ENCODE measurements at regions not wholly inside any gene's neighbourhood (a gene's known extent, or its start where the extent isn't known, plus 50 kb on each side); places are given as distances from the start of the nearest gene placed in this dataset.

GRCh38 chr11:90555477-90555876 is 332.6 kb upstream of the CHORDC1 start:
- H3K4me3 ChIP-seq (ENCODE audit: low read depth in 2 of 2, low read length in 1 of 2): no peak overlapping the region
- no peaks in the 10 kb centered on the region for H3K36me3 ChIP-seq (replicated peaks in 1 of 2; ENCODE audit: control insufficient read depth in 1 of 2, insufficient read depth in 2 of 2, low read length in 1 of 2)
- no peaks in the 10 kb centered on the region for H3K79me2 ChIP-seq (ENCODE audit: insufficient read depth)
- ChIA-PET POLR2A (no interaction called here), CTCF (no interaction called here)
- no peaks in the 10 kb centered on the region for H3K27me3 ChIP-seq (ENCODE audit: insufficient read depth)
- no peak overlapping the region for H3K4me2 ChIP-seq
- no peak overlapping the region for H2AFZ ChIP-seq (ENCODE audit: low read depth)
- H3K9ac ChIP-seq: no peak overlapping the region
- no peak for TF ChIP-seq TCF12 (IDR thresholded peaks at IDR 0.05)
- no peak for TF ChIP-seq CHD2 (IDR thresholded peaks at IDR 0.05; ENCODE audit: low read length, partially characterized antibody)
- no peak for TF ChIP-seq GABPA (IDR thresholded peaks at IDR 0.05; ENCODE audit: low read depth)
- 0 out of 2 replicates have a peak, but pooled peaks have one; percentile 31 for TF ChIP-seq TEAD4 (IDR thresholded peaks at IDR 0.05; ENCODE audit: borderline replicate concordance, insufficient read depth)
- TF ChIP-seq SIN3A (IDR thresholded peaks at IDR 0.05; ENCODE audit: borderline replicate concordance, low read depth, low read length): no peak
- peak; percentile 35; the same call in 1 of the 2 replicates for TF ChIP-seq RCOR1 (IDR thresholded peaks at IDR 0.05; ENCODE audit: low read length)
- TF ChIP-seq EZH2phosphoT487 (IDR thresholded peaks at IDR 0.05; ENCODE audit: borderline replicate concordance, low read depth): no peak
- 0 out of 2 replicates have a peak, but pooled peaks have one; percentile 31 for TF ChIP-seq GATA2 (CRISPR knock-in tag; IDR thresholded peaks at IDR 0.05)
- TF ChIP-seq IRF3 (IDR thresholded peaks at IDR 0.05; ENCODE audit: low read depth, low read length): no peak
- no peak for TF ChIP-seq RFX5 (IDR thresholded peaks at IDR 0.05; ENCODE audit: low read length)
- TF ChIP-seq TAF1 (IDR thresholded peaks at IDR 0.05; ENCODE audit: borderline replicate concordance, low read depth, low read length): no peak
- TF ChIP-seq EP300 (IDR thresholded peaks at IDR 0.05; ENCODE audit: borderline replicate concordance in 1 of 2, low read depth in 1 of 2, low read length in 1 of 2): peak in 1 of 2 experiments; percentile 78; a peak in 2 of 4 replicates
- TF ChIP-seq MAX (IDR thresholded peaks at IDR 0.05; ENCODE audit: low read depth): no peak
- no peak for TF ChIP-seq RXRA (IDR thresholded peaks at IDR 0.05; ENCODE audit: borderline replicate concordance, low read depth)
- 3% methylated on average over 2 of the region's 2 CpGs for WGBS (ENCODE audit: low lambda C conversion rate)
- H3K4me1 ChIP-seq (ENCODE audit: control insufficient read depth in 1 of 2, insufficient read depth in 2 of 2, low read depth in 1 of 2, low read length in 1 of 2): peaks cover 0 to 11% of the 10 kb centered on the region in 2 experiments; a peak in 2 of 4 replicates
- no peaks in the 10 kb centered on the region for H3F3A ChIP-seq (replicated peaks; ENCODE audit: insufficient read depth)
- peak overlapping the region in 1 of 2 experiments; percentile 53; a peak in 1 of 4 replicates for H3K27ac ChIP-seq (ENCODE audit: low read depth in 2 of 2, low read length in 1 of 2)
- no peaks in the 10 kb centered on the region for H3K9me3 ChIP-seq
- peak; percentile 9 for DNase-seq
- H4K20me1 ChIP-seq (ENCODE audit: insufficient read depth): no peaks in the 10 kb centered on the region
- no peaks in the 10 kb centered on the region for H3K9me2 ChIP-seq

GRCh38 chr11:90542092-90542491 is 319.2 kb upstream of the CHORDC1 start:
- H2AFZ ChIP-seq (ENCODE audit: low read depth): no peak overlapping the region
- no peaks in the 10 kb centered on the region for H3K36me3 ChIP-seq (replicated peaks in 1 of 2; ENCODE audit: control insufficient read depth in 1 of 2, insufficient read depth in 2 of 2, low read length in 1 of 2)
- no peak for DNase-seq
- H3K27ac ChIP-seq (ENCODE audit: low read depth in 2 of 2, low read length in 1 of 2): no peak overlapping the region
- no peaks in the 10 kb centered on the region for H3F3A ChIP-seq (replicated peaks; ENCODE audit: insufficient read depth)
- no peaks in the 10 kb centered on the region for H3K9me2 ChIP-seq
- H3K4me3 ChIP-seq (ENCODE audit: low read depth in 2 of 2, low read length in 1 of 2): no peak overlapping the region
- TF ChIP-seq RAD21 (IDR thresholded peaks at IDR 0.05; ENCODE audit: low read length): no peak
- TF ChIP-seq PBX3 (IDR thresholded peaks at IDR 0.05): no peak
- TF ChIP-seq SIN3A (IDR thresholded peaks at IDR 0.05; ENCODE audit: borderline replicate concordance, low read depth, low read length): no peak
- TF ChIP-seq NRF1 (IDR thresholded peaks at IDR 0.05; ENCODE audit: low read depth, low read length): no peak
- TF ChIP-seq FOSL2 (IDR thresholded peaks at IDR 0.05; ENCODE audit: borderline replicate concordance, low read depth): no peak
- no peak for TF ChIP-seq RCOR1 (IDR thresholded peaks at IDR 0.05; ENCODE audit: low read length)
- TF ChIP-seq CTCF (IDR thresholded peaks at IDR 0.05): no peak
- no peak for TF ChIP-seq RXRA (IDR thresholded peaks at IDR 0.05; ENCODE audit: borderline replicate concordance, low read depth)
- TF ChIP-seq CHD2 (IDR thresholded peaks at IDR 0.05; ENCODE audit: low read length, partially characterized antibody): no peak
- no peak for TF ChIP-seq GABPA (IDR thresholded peaks at IDR 0.05; ENCODE audit: low read depth)
- no peak for TF ChIP-seq REST (IDR thresholded peaks at IDR 0.05; ENCODE audit: low read depth, low read length)
- no peaks in the 10 kb centered on the region for H3K9me3 ChIP-seq
- no peaks in the 10 kb centered on the region for H4K20me1 ChIP-seq (ENCODE audit: insufficient read depth)
- H3K9ac ChIP-seq: no peak overlapping the region
- H3K4me2 ChIP-seq: no peak overlapping the region
- POLR2A ChIA-PET: no interaction called here
- no peaks in the 10 kb centered on the region for H3K79me2 ChIP-seq (ENCODE audit: insufficient read depth)
- no peaks in the 10 kb centered on the region for H3K27me3 ChIP-seq (ENCODE audit: insufficient read depth)
- H3K4me1 ChIP-seq (ENCODE audit: control insufficient read depth in 1 of 2, insufficient read depth in 2 of 2, low read depth in 1 of 2, low read length in 1 of 2): no peaks in the 10 kb centered on the region
- CTCF ChIA-PET: no interaction called here

Measured in SK-N-SH (cell line).